OCI-LY3 (cell line): ENCODE measurements at regions not wholly inside any gene's neighbourhood (a gene's known extent, or its start where the extent isn't known, plus 50 kb on each side); places are given as distances from the start of the nearest gene placed in this dataset.

Experiments
- H2AFZ ChIP-seq: fragments of 200-600, 300-600 bp; shearing (Covaris generic); 2 replicates; pipeline ENCODE4 v1.6.0; 2014; ENCODE audit warnings: antibody characterized with exemption, low read depth, low read length
- H3K27ac ChIP-seq: fragments of 200-600, 300-600 bp; sonication (generic); 2 replicates; pipeline ENCODE4 v1.5.1; 2014; ENCODE audit warnings: mild to moderate bottlenecking, low read length, moderate library complexity, mixed read lengths
- H3K27me3 ChIP-seq: fragments of 200-600, 300-600 bp; sonication (generic); 2 replicates; pipeline ENCODE4 v1.6.1; 2014; ENCODE audit warnings: low read depth, low read length, mixed read lengths
- H3K36me3 ChIP-seq: fragments of 200-600, 300-600 bp; sonication (generic); replicated peaks from 2 replicates; pipeline ENCODE3; 2014; ENCODE audit warnings: low read depth, low read length, mixed read lengths
- H3K4me1 ChIP-seq: fragments of 300-600, 200-600 bp; sonication (generic); 2 replicates; pipeline ENCODE4 v1.6.1; 2014; ENCODE audit warnings: low read length, mixed read lengths
- H3K4me2 ChIP-seq: fragments of 200-600, 300-600 bp; sonication (generic); 2 replicates; pipeline ENCODE4 v1.6.1; 2014; ENCODE audit warnings: low read length, mixed read lengths
- H3K4me3 ChIP-seq: fragments of 300-600, 200-600 bp; sonication (generic); 2 replicates; pipeline ENCODE4 v1.5.1; 2014; ENCODE audit warnings: antibody characterized with exemption, mild to moderate bottlenecking, low read length, moderate library complexity
- H3K79me2 ChIP-seq: fragments of 300-600, 200-600 bp; shearing (Covaris generic); 2 replicates; pipeline ENCODE4 v1.6.1; 2014; ENCODE audit warnings: mild to moderate bottlenecking, low read length, mixed read lengths
- H3K9ac ChIP-seq: fragments of 300-600, 200-600 bp; shearing (Covaris generic); 2 replicates; pipeline ENCODE4 v1.6.0; 2014; ENCODE audit warnings: mild to moderate bottlenecking, low read length, moderate library complexity
- H3K9me3 ChIP-seq: fragments of 200-600, 300-600 bp; shearing (Covaris generic); 2 replicates; pipeline ENCODE4 v1.6.1; 2014; ENCODE audit warnings: low read length, mixed read lengths; ENCODE audit not compliant: insufficient read depth
- H4K20me1 ChIP-seq: fragments of 200-600, 300-600 bp; sonication (generic); 2 replicates; pipeline ENCODE4 v1.6.1; 2016; ENCODE audit warnings: low read length, mixed read lengths; ENCODE audit not compliant: insufficient read depth
- CTCF ChIP-seq: fragments of 200-600, 300-600 bp; sonication (generic); IDR thresholded peaks from 2 replicates; pipeline ENCODE4 v1.5.1; 2014; ENCODE audit warnings: antibody characterized with exemption, low read length, low read depth
- EZH2phosphoT487 ChIP-seq: fragments of 200-600 bp; shearing (Covaris generic); IDR thresholded peaks from 2 replicates; pipeline ENCODE4 v1.6.1; 2018; ENCODE audit warnings: antibody characterized with exemption, mixed run types, low read depth

GRCh38 chr6:167512696-167513375, 187.9 kb downstream of the TTLL2 start:
- Histone ChIP-seq H4K20me1 (no peaks in the 10 kb centered on the region), H3K9me3 (no peaks in the 10 kb centered on the region)

GRCh38 chr6:167513778-167514177, 188.9 kb downstream of the TTLL2 start:
- Histone ChIP-seq H3K27me3 (peaks cover 53% of the 10 kb centered on the region), H2AFZ (no peak overlapping the region; the same call in 1 of the 2 replicates), H3K27ac (peak overlapping the region; percentile 38; the same call in 1 of the 2 replicates), H4K20me1 (no peaks in the 10 kb centered on the region), H3K4me1 (peaks cover 32% of the 10 kb centered on the region), H3K4me3 (peak overlapping the region; percentile 68), H3K79me2 (no peaks in the 10 kb centered on the region), H3K9me3 (no peaks in the 10 kb centered on the region), H3K36me3 (no peaks in the 10 kb centered on the region), H3K4me2 (peak overlapping the region; percentile 94), H3K9ac (peak overlapping the region; percentile 61)
- TF ChIP-seq CTCF (no peak), EZH2phosphoT487 (no peak)

More at GRCh38 chr6:167512696-167513375, 187.9 kb downstream of the TTLL2 start:
- Histone ChIP-seq H2AFZ (peak overlapping the region; percentile 24; the same call in 1 of the 2 replicates), H3K4me3 (peak overlapping the region; percentile 68), H3K27me3 (peaks cover 45% of the 10 kb centered on the region), H3K4me2 (peak overlapping the region; percentile 94), H3K9ac (peak overlapping the region; percentile 61), H3K79me2 (no peaks in the 10 kb centered on the region), H3K4me1 (peaks cover 32% of the 10 kb centered on the region), H3K36me3 (no peaks in the 10 kb centered on the region), H3K27ac (peak overlapping the region; percentile 63)
- no peak for TF ChIP-seq EZH2phosphoT487
- no peak for TF ChIP-seq CTCF

- Histone ChIP-seq H3K4me3 (no peak overlapping the region), H2AFZ (no peak overlapping the region), H3K4me1 (peaks cover 32% of the 10 kb centered on the region), H3K9ac (no peak overlapping the region), H3K4me2 (no peak overlapping the region), H4K20me1 (no peaks in the 10 kb centered on the region), H3K27me3 (peaks cover 49% of the 10 kb centered on the region), H3K9me3 (no peaks in the 10 kb centered on the region), H3K36me3 (no peaks in the 10 kb centered on the region), H3K27ac (no peak overlapping the region), H3K79me2 (no peaks in the 10 kb centered on the region)
- TF ChIP-seq CTCF (no peak), EZH2phosphoT487 (no peak)
Measured at GRCh38 chr6:167514524-167514923, 189.6 kb downstream of the TTLL2 start.

- TF ChIP-seq EZH2phosphoT487, result no peak
- TF ChIP-seq CTCF, result no peak
- H2AFZ ChIP-seq, result no peak overlapping the region
- no peak overlapping the region for H3K27ac ChIP-seq
- H3K4me2 ChIP-seq, result no peak overlapping the region
- no peaks in the 10 kb centered on the region for H3K9me3 ChIP-seq
- H3K4me1 ChIP-seq, result peaks cover 28% of the 10 kb centered on the region
- H3K4me3 ChIP-seq, result no peak overlapping the region
- no peaks in the 10 kb centered on the region for H4K20me1 ChIP-seq
- H3K79me2 ChIP-seq, result no peaks in the 10 kb centered on the region
- H3K36me3 ChIP-seq, result no peaks in the 10 kb centered on the region
- H3K9ac ChIP-seq, result no peak overlapping the region
- H3K27me3 ChIP-seq, result peaks cover 47% of the 10 kb centered on the region
Measured at GRCh38 chr6:167515873-167516507, 191.1 kb downstream of the TTLL2 start.
